NCI-H2227 (cell line): ENCODE measurements at regions not wholly inside any gene's neighbourhood (a gene's known extent, or its start where the extent isn't known, plus 50 kb on each side); places are given as distances from the start of the nearest gene placed in this dataset.
"Not testable (repeated sequence)": the region's sequence is repeated elsewhere in the genome, so short reads cannot be mapped to it uniquely, and the experiment has no call there.

ENCODE experiments used
- DNase-seq: peaks from one replicate; lab custom pipeline; 2025; ENCODE audit not compliant: unreplicated experiment; lab: John Stamatoyannopoulos, UW

- DNase-seq: no peak
Measured at GRCh38 chr5:6112538-6112937, 265.8 kb downstream of the MED10 start.

GRCh38 chr5:6112125-6112524 is 266.2 kb downstream of the MED10 start:
- no peak for DNase-seq

DNA sequence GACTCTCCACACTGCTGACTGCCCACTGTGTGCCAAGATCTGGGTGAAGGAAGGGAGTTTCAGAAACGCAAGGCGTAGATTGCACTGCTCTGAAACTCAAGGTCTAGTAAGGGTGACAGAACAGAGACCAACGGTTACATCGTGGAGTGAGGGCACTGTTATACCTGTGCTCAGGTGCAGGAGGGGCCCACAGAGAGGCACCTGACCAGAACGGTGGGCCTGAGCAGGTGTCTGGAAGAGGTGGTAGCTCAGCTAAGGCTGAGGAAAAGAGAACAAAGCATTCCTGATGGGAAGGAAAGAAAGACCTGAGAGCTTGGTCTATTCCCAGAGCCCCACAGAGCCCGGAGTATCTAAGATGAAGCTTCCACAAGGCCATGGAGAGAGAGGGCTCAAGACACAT is 267.2 kb downstream of the MED10 start:
- no peak for DNase-seq

DNA sequence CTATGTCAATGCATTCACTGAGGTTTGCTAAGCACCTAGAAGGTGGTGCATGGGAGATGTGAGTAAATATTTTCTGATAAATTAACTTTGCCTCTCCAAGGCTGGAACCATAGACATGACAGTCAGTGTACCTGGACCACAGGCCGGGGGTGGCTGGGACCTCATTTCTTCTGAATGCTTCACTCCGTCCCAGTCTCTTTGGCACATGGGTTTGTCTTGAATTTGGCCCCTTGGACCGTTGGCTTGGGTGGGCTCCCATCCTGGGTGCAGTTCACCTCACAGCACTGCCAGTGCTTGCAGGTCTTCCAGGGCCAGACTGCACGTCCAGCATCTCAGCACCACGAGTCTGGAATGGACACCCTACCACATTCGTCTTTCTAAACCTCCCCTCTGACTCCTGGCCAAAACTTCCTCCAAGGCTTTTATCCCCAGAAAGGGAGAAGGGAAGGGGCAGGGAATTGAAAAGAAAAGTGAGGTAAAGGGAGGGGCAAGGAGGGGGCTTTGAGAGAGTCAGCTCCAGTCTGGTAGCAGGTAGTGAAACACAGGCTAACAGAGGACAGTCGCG is 267.8 kb downstream of the MED10 start:
- no peak for DNase-seq

DNA sequence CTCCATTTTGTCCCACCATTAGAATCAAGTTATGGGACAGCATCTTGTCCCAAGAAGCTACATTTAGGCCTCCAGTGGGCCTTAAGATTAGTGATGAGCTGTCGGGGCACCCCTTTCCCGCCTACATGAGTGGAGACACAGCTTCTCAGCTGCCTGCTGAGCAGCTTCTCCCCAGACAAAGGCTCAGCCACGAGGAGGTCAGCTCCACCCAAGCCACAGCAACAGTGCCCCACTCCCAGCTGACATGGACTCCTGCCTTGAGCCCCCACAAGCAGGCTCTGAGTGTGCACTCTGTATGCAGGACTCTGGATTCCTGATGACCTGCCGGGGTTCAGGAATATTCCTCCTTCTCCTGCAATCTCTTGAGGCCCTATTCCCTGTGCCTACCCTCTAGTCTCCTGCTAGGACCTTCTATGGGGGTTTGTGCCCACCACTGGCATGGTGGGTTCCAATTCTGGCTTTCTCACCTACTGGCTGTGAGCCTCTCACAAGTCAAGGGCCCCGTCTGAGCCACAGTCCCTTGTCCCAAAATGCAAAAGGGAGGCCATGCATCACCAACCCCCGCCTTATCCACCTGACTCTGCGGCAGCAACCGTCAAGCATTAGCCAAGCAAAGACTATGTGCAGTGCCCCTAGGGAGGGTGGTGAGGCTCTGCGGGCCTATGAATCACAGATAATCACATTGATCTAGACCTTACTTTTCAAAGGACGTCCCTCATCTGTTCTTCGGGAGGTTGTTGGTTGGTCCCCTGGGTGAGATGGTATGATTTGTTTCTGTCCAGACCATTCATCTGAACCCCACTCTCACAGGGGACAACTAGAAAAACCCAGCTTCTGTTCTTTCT is 269.1 kb downstream of the MED10 start:
- DNase-seq: no peak

DNA sequence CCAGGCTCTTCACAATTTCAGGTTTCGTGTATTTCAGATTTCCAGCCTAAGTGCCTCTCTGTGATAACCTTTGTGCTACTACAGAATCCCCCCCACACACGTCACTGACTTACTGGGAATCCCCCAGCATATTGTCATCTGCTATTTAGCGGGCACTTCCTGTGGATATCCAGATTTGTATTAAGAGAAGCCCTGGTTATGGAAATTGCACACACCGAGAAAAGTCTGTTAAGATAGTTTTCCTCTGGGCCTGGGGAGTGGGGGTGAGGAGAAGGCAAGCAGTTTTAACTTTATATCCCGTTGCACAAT is 269.9 kb downstream of the MED10 start:
- no peak for DNase-seq

DNA sequence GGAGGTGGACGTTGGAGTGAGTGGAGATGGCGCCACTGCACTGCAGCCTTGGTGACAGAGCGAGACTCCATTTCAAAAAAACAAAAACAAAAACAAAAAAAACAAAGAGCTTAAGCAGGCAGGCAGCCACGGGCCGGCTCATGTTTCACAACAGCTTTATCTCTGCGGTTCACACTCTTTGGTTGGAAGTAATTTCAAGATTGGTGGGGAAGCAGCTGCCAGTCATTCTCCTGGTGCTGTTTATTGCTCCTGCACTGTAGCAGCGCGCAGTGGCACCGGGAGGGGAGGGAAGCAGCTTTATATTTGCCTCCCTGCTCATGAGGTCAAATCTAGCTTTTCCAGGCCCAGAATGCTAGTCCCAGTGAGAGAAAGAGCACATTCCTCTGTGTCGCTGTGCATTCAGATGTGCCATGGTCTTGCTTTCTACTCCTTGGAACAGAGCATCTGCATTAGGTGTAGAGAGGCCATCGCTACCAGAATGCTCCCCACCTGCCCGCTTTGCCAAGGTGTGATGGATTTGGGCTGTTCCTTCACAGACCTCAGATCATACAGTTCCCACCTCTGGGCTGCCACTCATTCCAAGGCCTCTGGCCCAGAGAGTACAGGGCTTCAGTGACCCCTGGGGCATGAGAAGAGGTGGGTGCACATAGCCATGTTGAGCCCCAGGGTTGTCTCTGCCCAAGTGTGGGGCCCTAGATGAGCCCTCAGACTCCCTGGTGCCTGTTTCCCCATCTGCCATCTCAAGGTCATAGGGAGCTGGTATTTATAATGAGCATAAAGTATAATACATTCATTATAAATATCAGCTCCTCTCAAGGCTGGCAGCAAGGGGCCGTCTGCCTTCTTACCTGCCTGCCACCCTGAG is 270.4 kb downstream of the MED10 start:
- no peak for DNase-seq

DNA sequence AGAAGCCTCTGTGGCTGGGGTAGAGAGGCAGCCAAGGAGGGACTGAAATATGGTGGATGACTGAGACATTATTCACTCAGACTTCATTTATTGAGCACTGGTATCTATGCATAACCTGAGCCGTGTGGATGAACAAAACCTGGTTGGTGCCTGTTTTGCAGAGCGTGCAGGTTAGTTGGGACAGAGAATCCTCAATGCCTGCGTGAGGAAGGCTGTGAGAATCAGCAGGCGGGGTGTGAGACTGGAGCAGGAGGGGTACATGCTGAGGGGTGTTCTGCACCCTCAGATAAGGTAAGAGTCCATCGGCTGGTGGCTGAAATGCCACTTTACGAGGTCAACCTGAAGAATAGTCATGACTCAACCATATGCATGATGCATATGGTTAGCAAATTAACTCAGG is 271.6 kb downstream of the MED10 start:
- DNase-seq: no peak

GRCh38 chr5:6105320-6105719 is 273.0 kb downstream of the MED10 start:
- DNase-seq: no peak

DNA sequence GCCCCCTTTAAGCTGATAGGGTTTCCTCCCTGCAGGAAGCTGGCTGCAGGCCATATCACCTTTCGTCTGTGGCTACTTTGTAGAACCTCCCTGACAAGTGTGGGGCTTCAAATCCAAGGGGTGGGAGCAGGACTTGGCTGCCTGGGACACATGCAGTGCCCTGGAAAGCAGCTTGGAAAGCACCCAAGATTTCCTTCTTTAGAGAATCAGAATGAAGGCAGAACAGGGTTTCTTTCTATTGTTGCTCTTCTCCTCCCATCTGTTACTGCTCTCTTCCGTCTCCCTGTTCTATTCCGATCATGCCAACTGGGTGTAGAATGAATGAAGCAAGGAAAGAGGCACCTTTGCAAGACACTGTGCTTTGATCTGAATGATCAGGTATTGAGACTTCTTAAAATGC is 282.2 kb downstream of the MED10 start:
- DNase-seq: no peak

- DNase-seq: not testable (repeated sequence)
Measured at GRCh38 chr5:6094180-6094579, 284.2 kb downstream of the MED10 start.

DNA sequence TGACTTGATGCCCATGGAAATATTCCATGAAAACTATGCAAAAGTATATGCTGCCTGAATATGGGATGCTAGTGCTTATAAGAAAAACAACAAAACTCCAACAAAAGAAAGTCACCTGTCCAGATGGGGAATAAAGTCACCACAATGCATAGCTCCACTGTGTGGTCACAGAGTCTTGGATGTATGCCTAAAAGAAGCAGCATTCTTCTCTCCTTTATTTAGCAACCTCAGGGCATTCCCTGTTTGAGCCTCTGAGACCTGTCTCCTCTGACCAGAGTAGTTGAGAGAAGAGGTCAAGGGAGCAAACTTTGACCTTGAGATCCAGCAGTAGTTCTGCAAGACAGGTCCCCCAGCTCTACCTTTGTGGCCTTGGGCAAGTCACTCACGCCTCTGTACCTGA is 287.5 kb downstream of the MED10 start:
- DNase-seq: no peak

DNA sequence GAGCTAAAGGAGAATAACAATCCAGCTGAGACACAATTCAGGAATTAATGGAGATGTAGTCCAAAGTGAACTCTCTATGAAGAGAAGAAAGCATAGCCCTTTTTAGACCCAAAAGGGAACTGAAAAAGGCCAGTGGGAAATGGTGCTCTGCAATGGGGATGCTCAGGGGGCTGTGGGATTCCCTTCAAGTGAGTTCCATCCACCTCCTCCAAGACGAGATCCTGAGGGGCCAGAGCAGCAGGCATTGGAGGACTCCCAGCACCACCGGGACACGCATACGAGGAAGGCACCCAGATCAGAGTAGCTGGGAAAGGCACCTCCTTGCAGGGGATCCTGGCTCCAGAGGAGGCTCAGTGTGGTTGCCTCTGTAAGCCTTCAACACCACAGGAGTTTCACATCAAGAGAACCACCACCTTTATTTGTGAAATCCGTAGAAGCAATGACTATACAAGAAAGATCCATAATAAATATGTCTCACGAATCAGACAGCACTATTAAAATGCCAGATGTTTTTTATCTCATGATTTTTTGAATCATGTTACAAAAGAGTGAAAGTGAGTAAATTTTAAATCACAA is 288.2 kb downstream of the MED10 start:
- DNase-seq: no peak

- DNase-seq: no peak
Measured at GRCh38 chr5:6088706-6089105, 289.6 kb downstream of the MED10 start.

- DNase-seq: no peak
Measured at GRCh38 chr5:6087576-6087975, 290.8 kb downstream of the MED10 start.

DNA sequence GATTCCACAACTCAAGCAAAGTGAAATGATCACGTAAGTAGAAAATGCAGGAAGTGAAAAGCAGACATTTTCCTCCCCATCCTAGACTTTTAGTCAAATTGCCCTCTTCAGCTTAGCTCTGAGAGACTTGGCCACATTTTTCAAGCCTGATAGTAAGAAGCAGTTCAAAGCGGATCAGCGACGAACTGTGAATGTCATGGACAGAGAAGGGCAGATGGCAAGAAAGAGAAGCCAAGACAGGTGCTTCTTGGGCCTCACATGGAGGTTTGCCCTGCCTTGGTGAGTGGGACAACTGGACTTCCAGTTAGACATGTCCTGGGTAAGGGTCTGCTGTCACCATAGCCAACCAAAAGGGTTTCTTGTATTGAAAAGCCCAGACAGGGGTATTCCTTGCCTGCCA is 291.5 kb downstream of the MED10 start:
- no peak for DNase-seq

- DNase-seq: no peak
Measured at GRCh38 chr5:6085341-6085860, 292.9 kb downstream of the MED10 start.

GRCh38 chr5:6084836-6085235 is 293.5 kb downstream of the MED10 start:
- DNase-seq: no peak

DNA sequence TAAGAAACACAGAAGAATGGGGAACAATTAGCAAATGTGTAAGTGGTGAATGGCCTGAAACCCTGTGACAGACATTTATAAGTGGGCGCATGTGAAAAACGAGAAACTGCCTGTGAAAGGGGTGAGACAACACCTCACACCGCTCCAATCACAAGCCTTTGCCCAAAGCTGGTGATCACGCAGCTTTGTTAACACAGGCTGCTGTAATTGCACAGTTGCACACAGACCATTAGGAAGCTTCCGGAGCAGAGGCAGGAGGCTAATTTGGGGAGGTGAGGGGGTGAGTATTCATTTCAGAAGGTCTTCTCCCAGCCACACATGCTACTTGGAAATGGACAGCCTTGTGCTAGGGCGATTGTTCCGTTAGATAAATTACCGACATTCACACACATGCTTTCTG is 294.0 kb downstream of the MED10 start:
- DNase-seq: no peak

GRCh38 chr5:6083311-6083978 is 294.9 kb downstream of the MED10 start:
- no peak for DNase-seq

DNA sequence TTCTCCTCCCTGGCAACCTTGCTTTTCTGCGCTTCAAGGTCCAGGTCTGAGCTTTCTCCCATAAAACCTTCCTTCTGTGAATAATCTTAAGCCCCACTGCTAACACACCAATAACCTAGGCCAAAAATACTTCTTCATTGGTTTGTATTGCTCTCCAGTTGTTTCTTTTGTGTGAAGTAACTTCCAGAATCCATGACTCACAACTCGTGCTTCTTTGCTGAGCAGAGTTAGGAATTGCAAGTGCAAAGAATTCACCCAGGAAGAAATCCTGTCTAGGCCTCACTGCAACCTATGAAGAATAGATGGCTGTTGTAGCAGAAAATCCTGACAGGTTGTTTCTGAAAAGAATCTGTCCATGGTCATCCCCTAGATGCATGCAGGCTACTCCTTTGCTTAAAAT is 295.7 kb downstream of the MED10 start:
- no peak for DNase-seq
